Aorta (tissue), 5 donors: ENCODE measurements at regions not wholly inside any gene's neighbourhood (a gene's known extent, or its start where the extent isn't known, plus 50 kb on each side); places are given as distances from the start of the nearest gene placed in this dataset.

ENCODE experiments used
- ATAC-seq: fragments of 200-7000 bp; cut with Tn5 transposase; one replicate; pipeline ENCODE4 v1.9.1; 2022; ENCODE audit warnings: moderate library complexity; ENCODE audit not compliant: low FRiP score
- DNase-seq, 2 donors: peaks; one replicate each; pipeline ENCODE4 v3.0.0-alpha.2; 2020
- H3K27ac ChIP-seq, 2 donors: one replicate each; pipeline ENCODE4 v1.5.1; 2013; ENCODE audit warnings: low read length in 2 of 2, mild to moderate bottlenecking in 2 of 2, moderate library complexity in 2 of 2, control low read depth in 1 of 2, inconsistent platforms in 1 of 2, low read depth in 1 of 2
- H3K27me3 ChIP-seq, 2 donors: one replicate each; pipeline ENCODE4 v1.6.1; 2013; ENCODE audit warnings: control low read depth in 1 of 2, low read length in 1 of 2, mild to moderate bottlenecking in 1 of 2, moderate library complexity in 1 of 2; ENCODE audit not compliant: insufficient read depth in 2 of 2, control insufficient read depth in 1 of 2
- H3K36me3 ChIP-seq, 2 donors: one replicate each; pipeline ENCODE4 v1.6.1; 2013; ENCODE audit warnings: control low read depth in 1 of 2, low read length in 1 of 2, mild to moderate bottlenecking in 1 of 2; ENCODE audit not compliant: insufficient read depth in 2 of 2, control insufficient read depth in 1 of 2
- H3K4me1 ChIP-seq, 2 donors: one replicate each; pipeline ENCODE4 v1.6.1; 2013; ENCODE audit warnings: low read length in 2 of 2, control low read depth in 1 of 2, mild to moderate bottlenecking in 1 of 2, moderate library complexity in 1 of 2; ENCODE audit not compliant: insufficient read depth in 2 of 2, control insufficient read depth in 1 of 2
- H3K4me3 ChIP-seq, 2 donors: one replicate each; pipeline ENCODE4 v1.5.1; 2013; ENCODE audit warnings: low read length in 2 of 2, control low read depth in 1 of 2, mild to moderate bottlenecking in 1 of 2
- H3K9me3 ChIP-seq: one replicate; pipeline ENCODE4 v1.6.1; 2013; ENCODE audit warnings: mild to moderate bottlenecking, low read length; ENCODE audit not compliant: control insufficient read depth
- WGBS, 2 donors: extraction: QIAGEN DNeasy Blood & Tissue Kit; methylation state at CpG; one replicate each; pipeline ENCODE4 v1.1.7; 2013; 5-methylcytosine and 5-hydroxymethylcytosine counted together
- intact Hi-C, 2 donors: fragments of 100-400 bp; cut with DNase I; formaldehyde crosslinking; loops; one replicate each; pipeline versions ENCODE4 v1.14.2 to v1.15.0; 2022
- donor health status: healthy with polysubstance abuse.
- donor health status: Bipolar disorder and iron deficiency.
- donor health status: DM: no; HTN: no; CAD: no.
- donor health status: DM: no; HTN: no; CAD: no.
- donor health status: DM: yes; HTN: yes; CAD: no.

GRCh38 chr6:91637217-91637616 lies 1050.3 kb upstream of the MAP3K7 start:
- ATAC-seq (no peak), DNase-seq (no peak)
- Histone ChIP-seq H3K27me3 (peaks cover 0 to 2% of the 10 kb centered on the region in 2 donors), H3K4me3 (no peak overlapping the region), H3K4me1 (no peaks in the 10 kb centered on the region), H3K27ac (no peak overlapping the region), H3K36me3 (no peaks in the 10 kb centered on the region), H3K9me3 (no peaks in the 10 kb centered on the region)
- 73 to 80% methylated on average over 1 of the region's 1 CpG for WGBS, 2 donors
- intact Hi-C loops, result no loop called here

- intact Hi-C loops, result no loop called here
- H3K27me3 ChIP-seq, result peaks cover 0 to 2% of the 10 kb centered on the region in 2 donors
- H3K36me3 ChIP-seq, result no peaks in the 10 kb centered on the region
- ATAC-seq (no peak), DNase-seq (no peak)
- no peaks in the 10 kb centered on the region for H3K9me3 ChIP-seq
- WGBS, 2 donors, result 48 to 54% methylated on average over 1 of the region's 1 CpG
- H3K4me1 ChIP-seq, result no peaks in the 10 kb centered on the region
- no peak overlapping the region for H3K27ac ChIP-seq
- no peak overlapping the region for H3K4me3 ChIP-seq
Measured at GRCh38 chr6:91634791-91635190, 1047.9 kb upstream of the MAP3K7 start.

GRCh38 chr6:91633374-91634111 lies 1046.7 kb upstream of the MAP3K7 start:
- no peaks in the 10 kb centered on the region for H3K9me3 ChIP-seq
- ATAC-seq (no peak), DNase-seq (no peak)
- H3K36me3 ChIP-seq, result no peaks in the 10 kb centered on the region
- no peaks in the 10 kb centered on the region for H3K27me3 ChIP-seq
- no peak overlapping the region for H3K4me3 ChIP-seq
- WGBS, 2 donors, result 75 to 76% methylated on average over 8 of the region's 8 CpGs
- H3K27ac ChIP-seq, result no peak overlapping the region
- intact Hi-C loops, result no loop called here
- no peaks in the 10 kb centered on the region for H3K4me1 ChIP-seq

GRCh38 chr6:91632308-91632707 lies 1045.4 kb upstream of the MAP3K7 start:
- Histone ChIP-seq H3K9me3 (no peaks in the 10 kb centered on the region), H3K4me3 (no peak overlapping the region), H3K4me1 (no peaks in the 10 kb centered on the region), H3K27me3 (no peaks in the 10 kb centered on the region), H3K27ac (no peak overlapping the region), H3K36me3 (no peaks in the 10 kb centered on the region)
- intact Hi-C loops, result no loop called here
- DNase-seq (no peak), ATAC-seq (no peak)
- 48 to 55% methylated on average over 3 of the region's 3 CpGs for WGBS, 2 donors

- Histone ChIP-seq H3K27ac (no peak overlapping the region), H3K4me1 (peaks cover 0 to 2% of the 10 kb centered on the region in 2 donors), H3K36me3 (no peaks in the 10 kb centered on the region), H3K4me3 (no peak overlapping the region), H3K27me3 (no peaks in the 10 kb centered on the region), H3K9me3 (no peaks in the 10 kb centered on the region)
- DNase-seq, result no peak
- no peak for ATAC-seq
- intact Hi-C loops, result no loop called here
- WGBS, 2 donors, result 71 to 75% methylated on average over 3 of the region's 3 CpGs
Measured at GRCh38 chr6:91631227-91631626, 1044.4 kb upstream of the MAP3K7 start.

- Histone ChIP-seq H3K9me3 (no peaks in the 10 kb centered on the region), H3K27me3 (no peaks in the 10 kb centered on the region), H3K4me3 (no peak overlapping the region), H3K4me1 (peaks cover 0 to 2% of the 10 kb centered on the region in 2 donors), H3K27ac (no peak overlapping the region), H3K36me3 (no peaks in the 10 kb centered on the region)
- no peak for DNase-seq
- intact Hi-C loops, result no loop called here
- no peak for ATAC-seq
- WGBS, 2 donors, result 9 to 12% methylated on average over 4 of the region's 4 CpGs
Measured at GRCh38 chr6:91626911-91627310, 1040.0 kb upstream of the MAP3K7 start.

- Histone ChIP-seq H3K36me3 (no peaks in the 10 kb centered on the region), H3K27ac (no peak overlapping the region), H3K9me3 (no peaks in the 10 kb centered on the region), H3K27me3 (no peaks in the 10 kb centered on the region), H3K4me3 (no peak overlapping the region), H3K4me1 (no peaks in the 10 kb centered on the region)
- intact Hi-C loops, result no loop called here
- ATAC-seq (no peak), DNase-seq (no peak)
Measured at GRCh38 chr6:91613481-91613880, 1026.6 kb upstream of the MAP3K7 start.

- Histone ChIP-seq H3K4me3 (no peak overlapping the region), H3K27me3 (no peaks in the 10 kb centered on the region), H3K4me1 (no peaks in the 10 kb centered on the region), H3K9me3 (no peaks in the 10 kb centered on the region), H3K36me3 (no peaks in the 10 kb centered on the region), H3K27ac (no peak overlapping the region)
- WGBS, 2 donors, result 93% methylated on average over 7 of the region's 7 CpGs
- intact Hi-C loops, result no loop called here
- ATAC-seq, result no peak
- no peak for DNase-seq
Measured at GRCh38 chr6:91611190-91611589, 1024.3 kb upstream of the MAP3K7 start.

GRCh38 chr6:91608428-91608827 lies 1021.6 kb upstream of the MAP3K7 start:
- intact Hi-C loops, result no loop called here
- WGBS, 2 donors, result 21 to 26% methylated on average over 1 of the region's 1 CpG
- DNase-seq (no peak), ATAC-seq (no peak)
- H3K27ac ChIP-seq, result no peak overlapping the region
- no peaks in the 10 kb centered on the region for H3K4me1 ChIP-seq
- no peaks in the 10 kb centered on the region for H3K36me3 ChIP-seq
- no peaks in the 10 kb centered on the region for H3K27me3 ChIP-seq
- no peak overlapping the region for H3K4me3 ChIP-seq
- peaks cover 3% of the 10 kb centered on the region for H3K9me3 ChIP-seq
